C4-2B (cell line): ENCODE measurements at regions not wholly inside any gene's neighbourhood (a gene's known extent, or its start where the extent isn't known, plus 50 kb on each side); places are given as distances from the start of the nearest gene placed in this dataset.
"Not testable (repeated sequence)": the region's sequence is repeated elsewhere in the genome, so short reads cannot be mapped to it uniquely, and the experiment has no call there.

Experiments
- ZFX ChIP-seq: fragments of 450-650 bp; IDR thresholded peaks from 2 replicates; pipeline ENCODE4 v1.6.1; 2017
- TF ChIP-seq, protein P1 (sequence below): fragments of 450-650 bp; conservative IDR thresholded peaks from 2 replicates; pipeline ENCODE4 v1.5.1; 2017; ENCODE audit warnings: mild to moderate bottlenecking

- TF ChIP-seq, protein P1, sequence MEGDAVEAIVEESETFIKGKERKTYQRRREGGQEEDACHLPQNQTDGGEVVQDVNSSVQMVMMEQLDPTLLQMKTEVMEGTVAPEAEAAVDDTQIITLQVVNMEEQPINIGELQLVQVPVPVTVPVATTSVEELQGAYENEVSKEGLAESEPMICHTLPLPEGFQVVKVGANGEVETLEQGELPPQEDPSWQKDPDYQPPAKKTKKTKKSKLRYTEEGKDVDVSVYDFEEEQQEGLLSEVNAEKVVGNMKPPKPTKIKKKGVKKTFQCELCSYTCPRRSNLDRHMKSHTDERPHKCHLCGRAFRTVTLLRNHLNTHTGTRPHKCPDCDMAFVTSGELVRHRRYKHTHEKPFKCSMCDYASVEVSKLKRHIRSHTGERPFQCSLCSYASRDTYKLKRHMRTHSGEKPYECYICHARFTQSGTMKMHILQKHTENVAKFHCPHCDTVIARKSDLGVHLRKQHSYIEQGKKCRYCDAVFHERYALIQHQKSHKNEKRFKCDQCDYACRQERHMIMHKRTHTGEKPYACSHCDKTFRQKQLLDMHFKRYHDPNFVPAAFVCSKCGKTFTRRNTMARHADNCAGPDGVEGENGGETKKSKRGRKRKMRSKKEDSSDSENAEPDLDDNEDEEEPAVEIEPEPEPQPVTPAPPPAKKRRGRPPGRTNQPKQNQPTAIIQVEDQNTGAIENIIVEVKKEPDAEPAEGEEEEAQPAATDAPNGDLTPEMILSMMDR, result not testable (repeated sequence)
- TF ChIP-seq ZFX, result not testable (repeated sequence)
These were observed 677.0 kb upstream of the PABPC5 start for GRCh38 chrX:90757619-90758018.
